NCI-H1930 (cell line): ENCODE measurements at regions not wholly inside any gene's neighbourhood (a gene's known extent, or its start where the extent isn't known, plus 50 kb on each side); places are given as distances from the start of the nearest gene placed in this dataset.

ENCODE experiments used
- DNase-seq, 2 experiments: peaks; one replicate each; lab custom pipeline; 2025; lab: John Stamatoyannopoulos, UW

- no peak for DNase-seq
Measured at GRCh38 chr4:10746371-10747171, 62.0 kb upstream of the CLNK start.

GRCh38 chr4:10743357-10743756 lies 58.8 kb upstream of the CLNK start:
- peak in 1 of 2 experiments; percentile 3 for DNase-seq

- no peak for DNase-seq
Measured at GRCh38 chr4:10741961-10742699, 57.6 kb upstream of the CLNK start.

GRCh38 chr4:10740891-10741620 lies 56.5 kb upstream of the CLNK start:
- no peak for DNase-seq

- no peak for DNase-seq
Measured at GRCh38 chr4:10740251-10740650, 55.7 kb upstream of the CLNK start.

GRCh38 chr4:10738826-10739489 lies 54.4 kb upstream of the CLNK start:
- no peak for DNase-seq

GRCh38 chr4:10737337-10737736 lies 52.8 kb upstream of the CLNK start:
- no peak for DNase-seq

GRCh38 chr4:10736895-10737294 lies 52.3 kb upstream of the CLNK start:
- no peak for DNase-seq

- DNase-seq: no peak
Measured at GRCh38 chr4:10736266-10736665, 51.7 kb upstream of the CLNK start.

- DNase-seq: no peak
Measured at GRCh38 chr4:10734697-10735096, 50.1 kb upstream of the CLNK start.
